GM19238 (cell line): ENCODE measurements at regions not wholly inside any gene's neighbourhood (a gene's known extent, or its start where the extent isn't known, plus 50 kb on each side); places are given as distances from the start of the nearest gene placed in this dataset.
A peak's percentile ranks its signal among the peaks of the same experiment; 100 is the strongest.
"Not testable (repeated sequence)": the region's sequence is repeated elsewhere in the genome, so short reads cannot be mapped to it uniquely, and the experiment has no call there.

Source experiments
- DNase-seq: peaks from one replicate; pipeline ENCODE4 v3.0.0; 2011; ENCODE audit warnings: low spot score; ENCODE audit not compliant: insufficient read length

GRCh38 chr1:31485166-31485565 lies 72.2 kb downstream of the SERINC2 start:
- no peak for DNase-seq

DNA sequence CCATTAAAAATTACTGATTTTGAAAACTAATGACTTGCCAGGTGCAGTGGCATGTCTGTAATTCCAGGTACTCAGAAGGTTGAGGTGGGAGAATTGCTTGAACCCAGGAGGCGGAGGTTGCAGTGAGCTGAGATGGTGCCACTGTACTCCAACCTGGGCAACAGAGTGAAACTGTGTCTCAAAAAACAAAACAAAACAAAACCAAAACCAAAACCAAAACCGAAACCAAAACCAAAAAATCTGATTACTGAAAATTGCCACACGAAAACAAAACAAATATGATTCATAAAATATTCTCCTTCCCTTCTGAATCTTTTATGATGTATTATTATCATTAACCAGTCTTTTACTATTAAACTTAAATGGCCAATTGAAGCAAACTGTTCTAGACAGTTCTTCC lies 74.1 kb downstream of the SERINC2 start:
- no peak for DNase-seq

DNA sequence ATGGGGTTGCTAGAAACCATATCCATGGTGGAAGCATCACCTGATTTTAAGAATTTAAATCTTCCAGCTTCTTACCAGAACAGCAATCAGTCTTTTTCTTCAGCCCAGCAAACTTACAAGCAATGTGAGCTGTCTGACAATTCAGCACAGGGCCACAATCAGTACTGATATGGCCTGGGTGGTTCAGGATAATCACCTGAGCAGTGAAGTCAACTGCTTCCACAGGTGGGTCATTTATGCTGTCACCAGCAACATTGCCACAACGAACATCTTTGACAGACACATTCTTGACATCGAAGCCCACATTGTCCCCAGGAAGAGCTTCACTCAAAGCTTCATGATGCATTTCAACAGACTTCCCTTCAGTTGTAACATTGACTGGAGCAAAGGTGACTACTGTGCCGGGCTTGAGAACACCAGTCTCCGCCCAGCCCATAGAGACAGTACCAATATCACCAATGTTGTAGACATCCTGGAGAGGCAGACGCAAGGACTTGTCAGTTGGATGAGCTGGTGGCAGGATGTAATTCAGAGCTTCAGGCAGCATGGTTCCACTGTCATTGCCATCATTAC lies 74.8 kb downstream of the SERINC2 start:
- DNase-seq = no peak

GRCh38 chr1:31488528-31488927 lies 75.5 kb downstream of the SERINC2 start:
- DNase-seq = no peak

DNA sequence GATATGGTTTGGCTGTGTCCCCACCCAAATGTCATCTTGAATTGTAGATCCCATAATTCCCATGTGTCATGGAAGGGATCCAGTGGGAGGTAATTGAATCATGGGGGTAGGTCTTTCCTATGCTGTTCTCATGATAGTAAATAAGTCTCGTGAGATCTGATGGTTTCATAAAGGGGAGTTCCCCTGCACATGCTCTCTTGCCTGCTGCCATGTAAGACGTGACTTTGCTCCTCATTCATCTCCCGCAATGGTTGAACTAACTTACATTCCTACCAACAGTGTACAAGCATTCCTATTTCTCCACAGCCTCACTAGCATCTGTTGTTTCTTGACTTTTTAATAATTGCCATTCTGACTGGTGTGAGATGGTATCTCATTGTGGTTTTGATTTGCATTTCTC lies 76.6 kb downstream of the SERINC2 start:
- DNase-seq = not testable (repeated sequence)

GRCh38 chr1:31490596-31490995 lies 77.6 kb downstream of the SERINC2 start:
- DNase-seq = not testable (repeated sequence)

- DNase-seq = not testable (repeated sequence)
These were observed 81.0 kb upstream of the TINAGL1 start for GRCh38 chr1:31495351-31495750.

DNA sequence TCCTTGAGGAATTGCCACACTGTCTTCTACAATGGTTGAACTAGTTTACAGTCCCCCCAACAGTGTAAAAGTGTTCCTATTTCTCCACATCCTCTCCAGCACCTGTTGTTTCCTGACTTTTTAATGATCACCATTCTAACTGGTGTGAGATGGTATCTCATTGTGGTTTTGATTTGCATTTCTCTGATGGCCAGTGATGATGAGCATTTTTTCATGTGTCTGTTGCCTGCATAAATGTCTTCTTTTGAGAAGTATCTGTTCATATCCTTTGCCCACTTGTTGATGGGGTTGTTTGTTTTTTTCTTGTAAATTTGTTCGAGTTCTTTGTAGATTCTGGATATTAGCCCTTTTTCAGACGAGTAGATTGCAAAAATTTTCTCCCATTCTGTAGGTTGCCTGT lies 80.5 kb upstream of the TINAGL1 start:
- not testable (repeated sequence) for DNase-seq

DNA sequence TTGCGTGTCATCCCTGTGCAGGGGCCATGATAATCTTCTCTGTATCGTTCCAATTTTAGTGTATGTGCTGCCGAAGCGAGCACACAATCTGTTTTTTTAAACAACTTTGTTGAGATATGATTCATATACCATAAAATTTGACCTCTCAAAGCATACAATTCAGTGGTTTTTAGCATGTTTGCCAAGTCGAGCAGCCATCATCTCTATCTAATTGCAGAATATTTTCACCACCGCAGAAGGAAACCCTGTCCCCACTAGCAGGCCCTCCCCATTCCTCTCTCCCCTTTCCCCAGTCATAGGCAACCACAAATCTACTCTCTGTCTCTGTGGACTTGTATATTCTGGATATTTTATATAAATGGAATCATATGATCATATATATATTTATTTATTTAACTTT lies 78.7 kb upstream of the TINAGL1 start:
- no peak for DNase-seq

GRCh38 chr1:31498376-31499040 lies 77.8 kb upstream of the TINAGL1 start:
- DNase-seq = no peak

GRCh38 chr1:31501505-31501904 lies 74.8 kb upstream of the TINAGL1 start:
- DNase-seq = no peak

DNA sequence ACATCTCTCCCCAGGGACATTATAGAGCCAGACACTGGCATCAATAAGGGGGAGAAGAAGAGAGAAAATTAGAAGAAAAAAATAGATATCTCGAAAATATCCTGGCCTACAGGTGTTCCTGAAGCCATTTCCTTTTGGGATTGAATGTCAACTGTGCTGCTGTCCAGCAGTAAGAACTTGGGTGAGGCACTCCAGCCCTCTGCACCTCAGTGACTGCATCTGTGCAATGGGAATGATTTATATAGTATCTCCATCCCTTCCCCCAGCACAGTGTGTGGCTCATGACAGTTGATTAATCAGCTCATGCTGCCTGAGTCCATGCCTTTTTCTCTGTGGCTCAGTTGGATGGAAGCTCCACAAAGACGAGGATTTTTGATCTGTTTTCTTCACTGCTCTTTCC lies 74.1 kb upstream of the TINAGL1 start:
- no peak for DNase-seq

DNA sequence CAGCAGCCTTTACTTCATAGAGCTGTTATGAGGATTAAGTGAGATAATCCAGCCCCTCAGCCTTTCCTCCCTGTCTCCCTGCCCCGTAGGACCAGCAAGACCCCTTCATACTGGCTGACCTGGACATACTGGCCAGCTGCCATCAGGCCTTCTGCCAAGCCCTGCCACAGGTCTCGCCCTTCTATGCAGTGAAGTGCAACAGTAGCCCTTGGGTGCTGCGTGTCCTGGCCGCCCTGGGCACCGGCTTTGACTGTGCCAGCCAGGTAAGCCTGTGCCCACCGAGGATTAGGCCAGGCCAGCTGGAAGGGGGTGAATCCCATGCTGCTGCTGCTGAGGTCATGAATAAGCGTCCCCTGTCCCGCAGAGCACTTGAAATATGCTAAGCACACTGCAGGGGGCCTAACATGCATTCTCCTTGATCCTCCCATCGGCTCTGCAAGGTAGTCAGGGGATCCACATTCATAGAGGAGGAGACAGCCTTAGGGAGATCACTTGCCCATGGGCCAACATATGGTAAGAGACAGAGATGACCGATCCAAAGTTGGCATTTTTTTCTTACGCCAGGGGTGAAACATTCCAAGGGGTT lies 73.3 kb upstream of the TINAGL1 start:
- no peak for DNase-seq

- DNase-seq = no peak
These were observed 72.7 kb upstream of the TINAGL1 start for GRCh38 chr1:31503570-31503969.

GRCh38 chr1:31504001-31504400 lies 72.3 kb upstream of the TINAGL1 start:
- no peak for DNase-seq

GRCh38 chr1:31505911-31506497 lies 70.3 kb upstream of the TINAGL1 start:
- peak; percentile 51 for DNase-seq

DNA sequence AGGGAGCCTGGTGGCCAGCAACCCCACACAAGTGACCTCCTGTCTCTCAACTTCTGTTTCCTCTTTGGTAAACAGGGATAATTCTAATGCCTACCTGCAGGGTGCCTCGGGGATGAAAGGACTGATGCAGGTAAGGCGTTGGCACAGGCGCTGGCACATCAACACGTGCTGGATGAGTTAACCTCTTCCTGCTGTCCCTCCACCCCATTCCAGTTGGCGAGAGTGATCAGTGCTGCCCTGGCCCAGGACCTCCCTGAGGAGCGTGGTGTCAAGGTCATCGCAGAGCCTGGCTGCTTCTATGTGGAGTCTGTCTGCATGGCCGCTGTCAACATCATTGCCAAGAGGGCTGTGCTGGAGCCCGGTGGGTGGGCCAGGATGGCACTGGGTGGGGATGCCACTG lies 69.1 kb upstream of the TINAGL1 start:
- no peak for DNase-seq

DNA sequence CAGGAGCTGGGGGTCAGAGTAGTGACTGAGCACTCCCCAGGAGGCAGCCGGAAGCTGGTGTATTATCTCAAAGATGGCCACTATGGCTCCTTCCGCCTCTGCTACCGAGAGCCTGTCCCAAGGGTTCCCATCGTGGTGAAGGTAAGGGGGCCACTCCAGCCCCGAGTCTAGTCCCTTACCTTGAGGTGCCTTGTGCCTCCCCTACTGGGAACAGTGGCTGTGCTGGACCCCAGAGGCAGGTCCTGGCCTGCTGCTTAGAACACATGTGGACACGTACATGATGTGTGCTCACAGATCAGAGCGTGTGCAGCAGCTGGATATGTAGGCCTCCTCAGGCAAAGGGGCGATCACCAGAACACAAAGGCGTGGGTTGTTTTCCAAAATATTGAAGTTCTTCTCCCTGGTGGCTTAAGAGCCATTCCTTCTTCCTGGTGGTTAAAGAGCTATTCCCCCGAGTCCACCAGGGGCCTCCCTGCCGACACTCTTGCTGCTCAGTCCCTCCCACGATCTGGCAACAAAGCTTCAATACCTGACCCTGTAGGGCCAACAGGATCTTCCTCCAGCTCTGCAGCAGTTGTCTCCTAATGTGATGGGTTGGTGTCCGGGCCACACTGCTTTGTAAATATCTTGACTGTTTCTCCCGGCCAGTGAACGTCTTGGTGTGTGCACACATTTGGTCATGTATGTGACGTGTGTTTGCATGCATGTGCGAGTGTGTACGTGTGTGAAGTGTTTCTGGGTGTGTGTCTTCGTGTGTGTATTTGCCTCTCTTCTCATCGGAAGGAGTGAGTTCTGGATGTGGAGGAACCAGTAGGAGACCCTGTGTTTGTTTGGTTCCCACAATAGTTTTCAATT lies 68.4 kb upstream of the TINAGL1 start:
- DNase-seq = no peak

DNA sequence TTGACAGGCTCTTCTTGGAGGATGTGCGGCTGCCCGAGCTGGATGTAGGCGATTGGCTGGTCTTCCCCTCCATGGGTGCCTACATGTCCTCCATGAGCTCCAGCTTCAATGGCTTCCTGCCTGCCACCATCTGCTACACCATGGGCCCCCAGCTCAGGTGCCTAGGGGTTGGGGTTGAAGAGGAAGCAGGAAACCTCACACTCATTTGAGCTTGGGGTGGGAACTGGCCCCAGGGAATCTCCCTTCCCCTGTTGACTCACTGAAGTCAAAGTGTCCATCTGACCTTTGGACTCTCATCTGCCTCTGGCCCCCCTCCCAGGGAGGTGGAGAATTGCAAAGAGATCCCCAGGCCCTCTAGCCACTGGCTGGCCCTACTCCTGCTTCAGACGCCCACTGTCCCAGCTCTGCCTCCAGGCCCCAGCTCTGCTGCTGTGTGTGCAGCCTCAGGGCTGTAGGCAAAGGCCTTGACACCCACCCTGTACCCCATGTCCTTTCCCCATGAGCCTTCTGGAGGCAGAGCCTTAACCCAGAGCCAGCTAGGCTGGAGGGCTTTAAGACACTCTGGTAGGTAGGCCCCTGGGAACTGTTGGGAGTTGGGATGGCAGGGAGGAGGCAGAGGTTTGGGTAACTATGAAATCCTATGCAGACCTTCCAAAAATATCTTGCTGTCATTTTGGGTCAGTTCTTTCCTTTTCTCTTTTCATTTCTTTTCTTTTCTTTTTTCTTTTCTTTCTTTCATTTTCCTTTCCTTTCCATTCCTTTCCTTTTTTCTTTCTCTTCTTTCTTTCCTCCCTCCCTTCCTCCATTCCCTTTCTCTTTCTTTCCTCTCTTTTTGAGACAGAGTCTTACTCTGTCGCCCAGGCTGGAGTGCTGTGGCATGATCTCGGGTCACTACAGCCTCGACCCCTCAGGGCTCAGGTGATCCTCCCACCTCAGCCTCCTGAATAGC lies 66.9 kb upstream of the TINAGL1 start:
- peak; percentile 69 for DNase-seq

DNA sequence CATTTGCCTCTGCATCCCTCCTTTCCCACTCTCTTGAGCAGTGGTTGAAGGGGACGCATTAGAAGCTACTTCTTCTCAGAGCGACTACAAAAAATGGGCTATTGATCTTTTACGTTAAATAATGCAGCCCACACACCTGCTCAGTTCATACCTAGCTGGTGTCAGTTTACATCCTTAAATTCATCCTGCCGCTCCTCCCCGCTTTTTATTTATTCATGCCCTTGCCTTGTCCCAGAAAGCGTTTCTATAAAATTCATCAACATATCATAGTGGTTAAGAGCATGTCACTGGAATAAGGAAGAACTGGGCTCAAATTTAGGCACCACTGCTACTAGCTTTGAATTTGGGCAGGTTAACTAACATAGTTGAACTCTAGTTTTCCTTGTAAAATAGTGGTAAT lies 66.0 kb upstream of the TINAGL1 start:
- DNase-seq = no peak
